ENCODE measurements at regions not wholly inside any gene's neighbourhood (a gene's known extent, or its start where the extent isn't known, plus 50 kb on each side); places are given as distances from the start of the nearest gene placed in this dataset.

DNA sequence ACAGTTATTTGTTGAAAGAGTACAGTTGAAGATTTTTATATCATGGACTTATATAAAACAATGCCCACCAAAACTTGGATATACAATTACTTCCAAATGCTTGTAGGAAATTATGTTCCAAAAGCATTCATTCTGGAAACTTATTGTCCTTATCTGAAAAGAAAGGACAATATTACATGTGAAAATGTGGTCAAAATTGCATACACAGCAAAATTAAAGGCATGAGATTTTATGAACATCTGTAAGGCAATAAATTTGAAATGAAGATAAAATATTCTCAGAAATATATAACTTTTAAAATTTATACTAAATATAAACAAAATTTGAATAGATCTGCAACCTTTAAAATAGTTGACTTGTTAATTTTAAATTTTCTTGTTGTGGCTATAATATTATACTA, 1173.8 kb downstream of the NLGN4X start:
- DNase-seq = no peak

DNA sequence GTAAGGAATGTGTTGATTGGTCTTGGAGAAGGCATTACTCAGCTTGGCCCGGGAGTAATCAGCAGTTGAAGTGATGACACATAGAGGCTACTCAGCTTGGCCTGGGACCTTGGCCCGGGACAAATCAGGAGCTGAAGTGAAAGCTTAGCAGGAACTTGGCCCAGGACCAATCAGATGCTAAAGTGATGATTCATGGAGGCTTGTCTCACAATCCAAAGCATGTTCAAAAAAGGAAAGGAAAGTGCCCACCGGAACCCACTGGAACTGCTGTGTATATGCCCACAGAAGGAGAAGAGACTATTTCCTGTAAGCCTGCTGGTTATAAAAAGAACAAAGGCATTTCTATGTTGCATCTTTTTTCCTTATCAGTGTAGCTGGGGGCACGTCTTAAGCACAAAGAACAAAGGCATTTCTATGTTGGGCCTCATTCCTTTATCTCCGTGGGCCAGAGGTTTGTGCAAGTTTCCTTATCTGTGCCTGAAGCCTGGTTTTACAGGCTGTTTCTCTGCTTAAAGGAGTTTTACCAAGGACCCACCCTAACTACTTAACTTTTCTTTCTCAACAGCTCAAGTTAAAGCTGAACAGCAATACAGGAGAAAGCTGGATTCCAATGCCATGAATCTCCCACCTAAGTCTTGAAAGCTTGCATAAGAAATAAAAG, 1176.7 kb downstream of the NLGN4X start:
- DNase-seq = no peak

DNA sequence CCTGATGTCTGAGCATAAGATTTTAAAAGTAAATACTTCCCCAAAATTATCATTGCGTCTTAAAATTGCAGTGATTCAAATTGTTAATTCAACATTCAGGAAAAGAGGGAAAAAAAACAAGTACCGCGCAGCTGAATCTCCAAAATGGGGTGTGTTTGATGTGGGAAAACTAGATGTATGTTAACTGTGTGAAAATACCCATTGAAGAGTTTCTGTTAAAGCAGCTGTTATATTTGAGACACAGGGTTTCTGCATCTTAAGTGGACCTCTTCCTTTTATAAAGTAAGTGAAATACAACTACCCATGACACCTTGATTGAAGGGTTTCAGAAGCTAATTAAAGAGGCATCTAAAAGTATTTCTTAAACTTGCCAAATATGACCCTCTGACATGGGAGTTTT, 1186.1 kb downstream of the NLGN4X start:
- no peak for DNase-seq

DNA sequence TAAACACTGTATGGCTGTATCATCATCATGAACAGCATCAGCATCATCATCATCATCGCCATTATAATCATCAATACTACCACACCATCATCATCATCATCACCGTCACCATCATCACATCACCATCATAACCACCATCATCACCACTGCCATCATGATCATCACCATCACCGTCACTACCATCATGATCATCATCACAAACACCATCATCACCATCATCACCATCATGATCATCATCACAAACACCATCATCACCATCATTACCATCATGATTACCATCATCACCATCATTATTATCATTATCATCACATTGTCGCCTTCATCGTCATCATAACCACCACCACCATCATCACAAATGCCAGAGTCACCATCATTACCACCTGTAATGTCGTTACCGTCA, 1196.9 kb downstream of the NLGN4X start:
- DNase-seq = no peak

DNA sequence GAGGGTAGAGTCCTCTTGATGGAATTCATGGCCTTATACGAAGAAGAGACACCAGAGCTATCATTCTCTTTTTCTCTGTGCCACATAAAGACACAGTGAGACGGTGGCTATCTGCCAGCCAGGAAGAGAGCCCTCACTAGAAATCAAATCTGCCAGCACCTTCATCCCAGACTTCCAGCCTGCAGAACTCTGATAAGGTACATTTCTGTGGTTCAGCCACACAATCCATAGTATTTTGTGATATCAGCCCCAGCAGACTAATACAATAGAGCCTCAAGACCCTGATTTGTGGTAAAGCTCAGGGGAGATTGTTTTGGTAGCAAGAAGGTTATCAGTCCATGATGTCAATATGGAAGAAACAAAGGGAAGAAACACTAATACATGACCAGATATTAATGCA, 1213.2 kb downstream of the NLGN4X start:
- DNase-seq = no peak

DNA sequence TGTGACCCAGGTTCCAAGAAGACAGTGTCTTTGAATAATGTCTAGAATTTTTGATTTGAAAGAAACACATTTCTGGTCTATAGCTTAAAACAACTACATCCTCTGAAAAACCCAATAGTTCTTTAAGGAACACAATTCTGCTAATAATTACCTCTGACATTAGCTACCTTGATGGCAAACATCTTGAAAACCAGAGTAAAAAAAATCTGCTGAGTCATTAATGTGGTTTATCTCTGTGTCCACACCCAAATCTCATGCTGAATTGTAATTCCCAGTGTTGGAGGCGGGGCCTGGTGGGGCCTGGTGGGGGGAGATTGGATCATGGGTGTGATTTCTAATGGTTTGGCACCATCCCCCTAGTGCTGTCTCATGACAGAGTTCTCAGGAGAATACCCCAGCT, 1233.8 kb downstream of the NLGN4X start:
- DNase-seq = no peak

DNA sequence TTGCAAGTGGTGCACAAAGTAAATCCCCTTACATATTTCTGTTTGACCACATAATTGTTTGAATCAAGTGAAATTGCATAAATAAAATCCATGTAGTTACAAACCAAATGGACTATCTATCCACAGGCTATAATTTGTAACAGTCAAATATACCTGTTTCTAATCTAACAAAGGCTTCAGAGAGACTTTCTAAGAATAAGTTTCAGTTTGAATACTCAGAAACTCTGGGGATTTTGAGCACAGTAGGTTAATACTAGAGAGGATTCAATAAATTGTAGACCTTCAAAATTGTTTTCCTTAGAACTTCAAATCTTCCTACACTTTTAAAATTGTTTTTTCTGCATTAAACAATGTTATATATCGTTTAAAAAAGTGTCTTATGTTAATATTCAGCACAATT, 1250.1 kb downstream of the NLGN4X start:
- DNase-seq = no peak

DNA sequence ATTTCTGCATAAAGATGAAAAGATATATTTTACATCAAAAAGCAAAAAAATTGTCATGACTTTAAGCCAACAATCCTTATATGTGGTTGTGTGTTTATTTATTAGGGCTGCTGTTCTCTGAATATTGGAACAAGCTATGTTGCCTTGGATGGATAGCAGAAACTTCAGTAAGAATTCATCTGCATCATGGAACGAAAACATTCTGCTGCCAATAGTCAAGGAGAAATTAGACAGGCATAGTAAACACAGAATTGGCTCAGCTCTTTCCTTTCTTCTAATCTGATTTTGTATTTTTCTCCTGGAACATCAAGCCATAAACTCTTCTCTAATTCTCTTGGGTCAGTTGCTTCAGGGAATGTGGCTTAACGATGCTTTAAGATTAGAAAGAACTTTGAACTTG, 1257.0 kb downstream of the NLGN4X start:
- DNase-seq = no peak

DNA sequence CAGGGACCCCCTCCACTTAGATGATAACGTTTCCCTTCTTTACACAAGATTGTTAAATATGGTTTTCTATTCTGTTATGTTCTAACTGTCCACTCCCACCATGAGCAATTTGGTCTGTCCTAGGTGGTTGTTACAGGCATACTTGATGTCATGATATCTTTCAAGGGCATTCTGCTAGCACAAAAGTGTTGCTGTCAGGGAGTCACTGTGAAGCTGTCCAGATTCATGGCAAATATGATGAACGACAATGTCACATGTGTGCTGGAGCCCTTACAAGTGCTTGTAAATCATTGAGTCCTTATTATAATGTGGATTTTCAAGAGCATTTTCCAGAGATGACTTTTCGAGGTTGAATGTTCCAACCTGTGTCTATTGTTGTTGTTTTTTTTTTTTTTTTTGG, 1250.7 kb upstream of the PRKX start:
- no peak for DNase-seq

DNA sequence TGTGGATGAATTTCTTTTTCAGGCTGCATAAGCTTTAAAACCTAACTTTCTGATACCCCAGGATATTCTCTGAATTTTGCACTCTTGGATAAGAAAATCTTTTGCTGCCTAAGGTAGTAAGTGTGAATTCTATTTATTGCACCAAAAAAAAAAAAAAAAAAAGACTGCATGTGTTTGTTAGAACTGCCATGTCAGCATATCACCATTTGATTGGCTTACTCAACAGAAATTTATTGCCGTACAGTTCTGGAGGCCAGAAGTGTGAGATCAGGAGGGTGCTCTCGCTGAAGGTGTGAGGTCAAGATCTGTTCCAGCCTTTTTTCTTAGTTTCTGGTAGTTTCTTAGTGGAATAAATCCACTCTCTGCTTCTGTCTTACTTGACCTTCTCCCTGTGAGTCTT, 1250.0 kb upstream of the PRKX start:
- DNase-seq = no peak

DNA sequence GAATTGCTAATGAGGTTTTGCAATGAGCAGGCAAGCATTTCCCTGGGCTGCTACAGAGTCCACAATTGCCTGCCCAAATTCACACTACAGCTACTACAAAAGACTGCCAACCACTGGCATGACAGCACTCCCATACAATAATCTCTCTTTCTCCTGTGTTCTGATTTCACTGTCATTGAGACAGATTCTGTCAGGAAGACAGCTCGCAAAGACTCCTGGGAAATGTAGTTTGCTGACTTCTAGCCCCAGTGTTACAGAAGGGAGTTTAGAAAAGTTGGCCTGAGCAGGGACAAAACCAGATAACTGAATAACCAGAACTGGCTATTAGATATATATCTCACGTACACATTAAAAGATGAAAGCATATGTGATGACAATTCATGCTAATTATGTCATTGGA, 1231.3 kb upstream of the PRKX start:
- no peak for DNase-seq

DNA sequence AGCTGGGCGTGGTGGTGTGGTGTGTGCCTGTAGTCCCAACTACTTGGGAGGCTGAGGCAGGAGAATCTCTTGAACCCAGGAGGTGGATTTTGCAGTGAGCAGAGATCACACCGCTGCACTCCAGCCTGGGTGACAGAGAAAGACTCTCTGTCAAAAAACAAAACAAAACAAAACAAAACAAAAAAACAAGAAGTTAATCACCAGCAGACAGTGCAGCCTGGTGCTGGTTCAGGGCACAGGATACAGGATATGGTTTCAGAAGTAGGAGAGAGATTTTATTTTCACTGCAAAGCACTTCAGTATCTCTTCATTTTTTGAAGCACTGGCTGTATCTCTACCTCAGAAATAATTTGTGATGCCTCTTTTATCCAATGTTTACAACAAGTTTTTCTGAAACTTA, 1222.9 kb upstream of the PRKX start:
- DNase-seq = no peak

DNA sequence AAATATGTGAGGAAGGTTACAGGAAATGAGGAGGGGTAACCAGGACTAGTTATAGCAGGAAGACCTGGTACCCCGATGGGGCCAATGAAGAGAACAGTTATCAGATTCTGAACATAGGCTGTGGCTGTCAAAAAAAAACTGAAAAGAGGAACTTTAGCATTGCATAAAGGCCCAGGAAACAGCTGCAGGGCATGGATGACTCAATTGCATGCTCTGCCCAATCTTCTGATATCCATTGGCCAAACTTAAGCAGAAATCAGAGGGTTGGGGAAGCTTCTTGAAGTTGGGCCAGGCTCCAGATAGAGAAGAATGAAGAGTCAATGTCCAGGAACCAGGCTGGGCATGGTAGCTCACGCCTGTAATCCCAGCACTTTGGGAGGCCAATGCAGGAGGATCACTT, 1222.4 kb upstream of the PRKX start:
- DNase-seq = no peak

DNA sequence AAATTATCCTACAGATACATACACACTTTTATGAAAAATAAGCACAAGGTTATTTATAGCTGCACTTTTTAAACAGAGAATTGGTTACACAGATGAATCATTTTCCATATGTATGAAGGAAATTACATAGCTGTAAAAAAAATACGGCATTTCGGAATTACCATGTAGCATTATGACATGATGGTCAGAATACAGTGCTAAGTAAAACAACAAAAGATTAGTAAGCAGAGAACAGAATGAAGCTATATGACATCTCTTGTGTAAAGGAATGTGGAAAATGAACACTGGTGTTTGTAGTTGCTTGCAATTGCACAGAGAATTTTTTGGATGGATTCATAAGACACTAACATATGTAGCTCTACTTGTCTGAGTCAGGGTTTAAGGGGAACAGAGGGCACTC, 1222.0 kb upstream of the PRKX start:
- DNase-seq = no peak

DNA sequence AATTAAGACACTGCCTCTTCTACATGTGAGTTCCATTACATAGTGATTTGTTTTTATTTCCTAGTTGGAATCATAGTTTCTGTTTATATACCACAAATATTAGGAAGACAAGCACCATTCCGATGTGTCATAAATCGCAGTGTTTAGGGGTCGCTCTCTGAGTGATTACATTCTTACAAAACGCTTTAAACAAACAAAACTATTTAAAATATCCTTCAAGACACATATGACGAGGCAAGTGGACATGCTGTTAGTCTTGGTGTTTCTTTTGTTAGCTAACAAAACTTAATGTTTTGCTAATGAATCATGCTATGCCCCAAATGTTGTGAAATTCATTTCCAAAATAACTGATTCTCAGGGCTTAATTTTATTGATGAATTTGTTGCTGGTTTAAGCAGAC, 1219.3 kb upstream of the PRKX start:
- DNase-seq = no peak

DNA sequence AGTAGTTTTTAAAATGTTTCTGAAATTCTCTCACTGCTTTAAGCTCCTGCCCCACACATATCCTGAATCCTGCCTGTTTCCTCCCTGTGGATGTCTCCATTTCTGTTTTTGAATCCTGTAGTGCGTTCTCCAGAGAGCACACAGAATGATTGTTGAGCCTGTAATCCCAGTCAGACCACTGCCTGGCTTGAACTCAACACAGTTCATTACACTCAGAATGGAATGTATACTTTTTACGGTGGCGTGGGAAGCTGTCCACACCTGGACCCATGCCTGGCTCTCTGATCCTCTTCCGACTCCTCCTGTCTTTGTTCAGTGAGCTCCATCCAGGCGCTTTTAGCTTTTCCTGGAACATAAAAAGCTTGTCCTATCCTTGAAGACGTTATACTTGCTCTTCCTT, 1217.0 kb upstream of the PRKX start:
- no peak for DNase-seq

DNA sequence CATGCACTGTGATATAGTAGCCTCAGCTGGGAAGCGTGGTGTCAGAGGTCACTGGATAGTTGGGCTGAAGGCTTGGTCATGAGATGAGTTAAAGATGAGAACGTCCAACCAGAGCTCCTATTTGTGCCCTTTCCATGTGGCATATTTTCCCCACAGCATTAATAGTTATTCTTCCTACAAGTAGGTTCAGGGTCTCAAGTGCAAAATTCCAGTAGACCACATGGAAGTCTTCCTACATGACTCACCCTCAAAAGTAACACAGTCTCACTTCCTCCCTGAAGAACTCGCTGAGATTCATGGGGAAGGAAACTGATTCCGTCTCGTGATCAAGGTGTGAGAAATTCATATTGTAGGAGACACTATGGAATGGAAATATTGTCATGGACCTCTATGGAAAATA, 1212.5 kb upstream of the PRKX start:
- no peak for DNase-seq

DNA sequence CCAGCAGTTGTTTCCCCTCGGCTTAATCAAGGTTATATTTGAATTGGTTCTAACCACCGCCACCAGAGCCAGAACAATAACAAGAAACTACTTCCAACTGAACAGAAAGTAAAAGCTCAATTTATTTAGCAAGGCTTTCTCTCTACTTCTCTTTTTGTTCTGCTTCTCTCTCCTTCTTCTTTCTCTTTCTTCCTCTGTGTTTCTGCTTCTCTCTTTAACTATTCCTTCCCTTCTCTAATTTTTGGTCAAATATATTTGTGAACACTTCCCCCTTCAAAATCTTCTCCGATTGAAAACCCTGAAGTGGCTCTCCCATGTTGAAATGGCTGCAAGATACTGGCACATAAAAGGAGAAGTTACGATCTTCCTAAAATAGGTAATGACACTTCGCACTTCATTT, 1195.9 kb upstream of the PRKX start:
- no peak for DNase-seq

DNA sequence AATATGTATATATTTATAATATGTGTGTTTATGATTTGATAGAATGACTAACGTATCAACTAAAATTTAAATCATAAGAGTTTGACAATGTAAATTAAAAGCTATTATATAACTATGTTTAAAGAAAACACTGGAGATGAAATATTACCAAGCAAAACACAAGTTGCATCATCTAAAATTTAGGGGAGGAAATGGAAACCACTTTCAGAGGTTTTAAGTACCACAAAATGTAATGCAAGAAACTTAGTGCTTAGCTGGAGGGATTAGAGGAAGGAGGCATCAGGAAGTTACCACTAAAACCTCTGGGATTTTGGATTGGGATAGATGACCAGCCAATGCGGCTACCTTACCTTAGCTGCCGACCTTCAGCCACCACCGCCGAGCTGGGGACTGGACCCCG, 1192.1 kb upstream of the PRKX start:
- DNase-seq = no peak

DNA sequence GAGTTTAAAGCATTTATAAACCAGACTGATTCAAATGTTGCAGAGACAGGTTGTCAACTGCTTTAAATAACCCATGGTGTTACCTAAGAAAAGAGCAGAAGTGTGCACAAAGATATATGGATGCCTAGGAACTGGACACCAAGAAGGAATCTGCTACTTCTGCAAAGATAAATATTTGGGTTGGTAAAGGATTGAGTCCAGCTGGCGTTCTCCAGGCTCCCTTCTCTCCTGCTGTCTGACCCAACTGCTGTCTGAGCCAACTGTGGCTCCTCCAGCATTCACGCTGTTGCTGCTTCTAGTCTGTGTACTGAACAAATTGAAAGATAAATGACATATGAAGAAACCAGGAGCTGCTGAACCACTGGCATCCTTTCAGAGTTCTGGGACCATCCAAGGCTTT, 1167.8 kb upstream of the PRKX start:
- DNase-seq = no peak

DNA sequence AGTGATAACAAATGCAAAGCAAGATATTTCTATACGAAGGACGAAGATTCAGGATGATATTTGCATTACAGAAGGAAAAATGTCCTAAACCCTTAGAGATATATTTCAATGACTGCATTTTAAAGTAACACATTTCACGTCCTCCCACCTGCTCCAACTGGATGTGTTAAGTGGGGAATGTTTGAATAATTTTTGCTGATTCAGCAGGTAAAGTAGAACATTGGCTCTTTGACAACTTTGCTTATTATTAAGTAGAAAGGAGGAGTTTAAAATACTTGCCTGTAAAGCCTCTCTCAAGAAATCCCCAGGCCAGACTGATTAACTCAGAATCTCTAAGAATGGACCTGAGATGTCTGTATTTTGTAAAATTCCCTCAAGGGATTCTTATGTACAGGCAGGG, 1165.2 kb upstream of the PRKX start:
- no peak for DNase-seq

DNA sequence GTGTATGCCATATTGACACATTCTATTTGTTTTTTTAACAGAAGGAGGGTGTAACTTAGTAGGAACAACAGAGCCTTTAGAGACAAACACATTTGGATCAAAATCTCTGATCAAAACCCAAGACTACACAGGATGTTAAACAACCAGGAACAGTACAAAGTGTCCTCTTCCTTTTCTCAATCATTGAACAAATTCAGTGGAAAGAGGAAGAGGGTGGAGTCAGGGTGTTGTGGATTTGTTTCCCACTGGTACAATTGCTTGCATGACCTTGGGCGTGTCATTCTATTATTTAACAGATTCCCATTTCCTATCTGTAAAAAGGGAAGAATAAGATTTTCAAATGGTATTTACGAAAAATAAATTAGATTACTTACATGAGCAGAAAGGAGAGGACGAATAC, 1162.8 kb upstream of the PRKX start:
- DNase-seq = no peak

DNA sequence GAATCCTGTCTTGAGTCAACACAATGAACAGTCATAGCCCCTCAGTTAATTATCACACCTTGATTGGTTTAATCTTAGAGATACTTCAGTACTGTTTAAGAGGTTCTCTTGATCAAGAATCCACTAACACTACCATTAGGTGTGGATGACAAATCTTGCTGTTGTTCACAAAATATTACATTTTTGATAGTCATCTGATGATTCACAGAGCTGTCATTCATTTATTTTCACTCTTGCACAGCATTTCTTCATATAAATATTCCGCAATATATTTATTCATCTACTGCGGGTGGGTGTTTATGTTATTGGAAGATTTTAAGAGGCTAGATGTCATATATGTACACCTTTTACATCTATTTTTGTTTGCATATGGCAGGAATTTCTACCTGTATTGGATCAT, 1138.1 kb upstream of the PRKX start:
- no peak for DNase-seq

DNA sequence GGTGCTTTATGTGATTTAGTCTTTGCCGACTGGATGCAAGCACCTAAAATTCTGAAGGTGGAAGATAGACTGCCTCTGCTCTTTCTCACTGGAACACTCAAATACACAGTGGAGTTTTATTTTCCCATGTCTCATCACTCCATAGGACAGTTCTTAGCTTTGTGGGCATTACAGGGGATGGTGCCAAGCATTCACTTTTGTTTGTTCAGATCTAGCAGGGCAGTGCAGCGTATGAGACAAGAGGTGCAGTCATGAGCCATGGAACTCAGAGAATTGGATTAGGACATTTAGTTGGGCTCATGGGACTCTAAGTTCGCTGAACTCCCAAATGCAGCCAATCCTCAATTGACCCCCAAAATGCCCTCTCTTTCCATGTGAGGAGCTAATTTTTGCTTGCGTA, 1136.9 kb upstream of the PRKX start:
- DNase-seq = no peak

DNA sequence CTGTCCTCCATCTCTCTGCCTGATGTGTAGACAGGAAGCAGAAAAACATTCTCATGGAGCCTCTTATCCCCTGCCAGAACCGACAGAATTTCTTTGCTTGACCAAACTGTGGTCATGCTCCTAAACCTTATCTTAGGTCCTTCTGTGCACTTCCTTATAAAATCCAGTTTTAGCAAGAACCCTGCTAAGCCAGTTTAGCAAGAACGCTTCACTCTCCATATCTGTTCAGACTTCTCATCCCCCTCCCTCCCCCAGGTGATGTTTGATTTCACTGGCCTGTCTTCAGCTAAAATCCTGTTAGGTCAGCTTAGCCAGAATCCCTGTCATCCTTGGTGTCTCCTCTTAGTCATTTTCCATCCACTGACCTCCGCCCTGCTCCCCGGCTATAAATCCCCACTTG, 1130.9 kb upstream of the PRKX start:
- DNase-seq = no peak

DNA sequence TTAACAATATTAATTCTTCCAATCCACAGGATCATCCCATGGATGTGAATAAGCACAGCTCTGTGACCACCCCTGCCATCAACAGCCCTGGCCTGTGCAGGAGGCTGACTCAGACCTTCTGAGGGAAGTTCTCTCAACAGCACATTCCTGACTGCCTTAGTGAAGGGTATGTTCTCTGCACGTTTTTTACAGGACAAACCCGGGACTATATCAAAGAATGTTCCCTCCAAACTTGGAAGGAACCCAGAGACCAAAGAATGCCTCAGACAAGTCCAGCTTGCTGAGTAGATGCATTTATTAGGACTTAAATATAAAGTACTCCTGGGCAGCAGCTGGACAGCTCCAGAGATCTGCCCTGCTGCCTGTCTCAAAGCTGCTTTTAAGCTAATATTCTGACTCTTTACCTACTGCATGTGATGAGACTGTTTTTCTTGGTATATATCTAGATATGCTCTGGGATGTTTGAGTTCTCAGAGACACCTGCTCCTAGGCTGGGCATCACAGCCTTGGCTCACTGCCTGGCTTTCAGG, 1127.8 kb upstream of the PRKX start:
- no peak for DNase-seq
